Neuronal stem cell (in vitro differentiated cells): ENCODE measurements at regions not wholly inside any gene's neighbourhood (a gene's known extent, or its start where the extent isn't known, plus 50 kb on each side); places are given as distances from the start of the nearest gene placed in this dataset.

ENCODE experiments used
- DNase-seq: peaks from one replicate; pipeline ENCODE4 v3.0.0-alpha.2; 2013; ENCODE audit warnings: low spot score
- H2AFZ ChIP-seq: one replicate; pipeline ENCODE4 v1.6.1; 2013; ENCODE audit warnings: mild to moderate bottlenecking, low read length, inconsistent platforms
- H2AK5ac ChIP-seq: 2 replicates; pipeline ENCODE4 v1.6.1; 2013; ENCODE audit warnings: low read depth, mild to moderate bottlenecking, inconsistent platforms, low read length, moderate library complexity, mixed read lengths
- H2BK120ac ChIP-seq: 2 replicates; pipeline ENCODE4 v1.6.1; 2013; ENCODE audit warnings: low read depth, mild to moderate bottlenecking, inconsistent platforms, low read length, moderate library complexity, mixed read lengths
- H2BK12ac ChIP-seq: one replicate; pipeline ENCODE4 v1.6.1; 2013; ENCODE audit warnings: low read length, inconsistent platforms
- H2BK15ac ChIP-seq: 2 replicates; pipeline ENCODE4 v1.6.1; 2013; ENCODE audit warnings: mild to moderate bottlenecking, low read length, inconsistent platforms, mixed read lengths
- H2BK5ac ChIP-seq: one replicate; pipeline ENCODE4 v1.6.1; 2013; ENCODE audit warnings: inconsistent platforms, mild to moderate bottlenecking, low read length, moderate library complexity
- H3K14ac ChIP-seq: one replicate; pipeline ENCODE4 v1.6.1; 2013; ENCODE audit warnings: low read length, inconsistent platforms
- H3K18ac ChIP-seq: 2 replicates; pipeline ENCODE4 v1.6.1; 2013; ENCODE audit warnings: low read length, inconsistent platforms
- H3K23ac ChIP-seq: 2 replicates; pipeline ENCODE4 v1.6.1; 2013; ENCODE audit warnings: low read depth, mild to moderate bottlenecking, mixed read lengths, low read length, inconsistent platforms; ENCODE audit not compliant: poor library complexity
- H3K27ac ChIP-seq: replicated peaks from 3 replicates; pipeline ENCODE4 v1.5.1; 2013; ENCODE audit warnings: low read length, inconsistent platforms
- H3K27me3 ChIP-seq, 3 experiments: 2 replicates each; pipeline ENCODE4 v1.6.1; 2013; ENCODE audit warnings: low read length in 3 of 3, mild to moderate bottlenecking in 2 of 3, inconsistent platforms in 1 of 3, low read depth in 1 of 3, mixed read lengths in 1 of 3, moderate library complexity in 1 of 3; ENCODE audit not compliant: control insufficient read depth in 3 of 3, insufficient read depth in 3 of 3
- H3K36me3 ChIP-seq, 2 donors: replicated peaks in 1 of 2; 2 replicates each; pipeline ENCODE4 v1.6.1; 2013; ENCODE audit warnings: low read length in 2 of 2; ENCODE audit not compliant: control insufficient read depth in 2 of 2, insufficient read depth in 2 of 2
- H3K4ac ChIP-seq: 2 replicates; pipeline ENCODE4 v1.6.1; 2013; ENCODE audit warnings: inconsistent platforms, mild to moderate bottlenecking, low read length, moderate library complexity
- H3K4me1 ChIP-seq, 2 donors: 1 replicate in 1 of 2; 2 replicates in 1 of 2; pipeline ENCODE4 v1.6.1; 2013; ENCODE audit warnings: low read length in 2 of 2, low read depth in 1 of 2; ENCODE audit not compliant: control insufficient read depth in 2 of 2, insufficient read depth in 1 of 2
- H3K4me2 ChIP-seq: one replicate; pipeline ENCODE4 v1.6.1; 2013; ENCODE audit warnings: mild to moderate bottlenecking, low read length, inconsistent platforms; ENCODE audit not compliant: insufficient read depth, poor library complexity, severe bottlenecking
- H3K4me3 ChIP-seq, 2 donors: 2 replicates each; pipeline ENCODE4 v1.5.1; 2013; ENCODE audit warnings: low read length in 2 of 2, mild to moderate bottlenecking in 2 of 2, inconsistent platforms in 1 of 2, moderate library complexity in 1 of 2
- H3K79me1 ChIP-seq: one replicate; pipeline ENCODE4 v1.6.1; 2013; ENCODE audit warnings: low read depth, mild to moderate bottlenecking, inconsistent platforms, low read length, moderate library complexity
- H3K9ac ChIP-seq: one replicate; pipeline ENCODE4 v1.6.1; 2013; ENCODE audit warnings: mild to moderate bottlenecking, low read depth, low read length, inconsistent platforms; ENCODE audit not compliant: poor library complexity
- H3K9me3 ChIP-seq, 2 donors: replicated peaks in 1 of 2; 2 replicates each; pipeline versions ENCODE3 to v1.6.1; 2013; ENCODE audit warnings: low read length in 2 of 2, mild to moderate bottlenecking in 2 of 2, inconsistent platforms in 1 of 2, low read depth in 1 of 2, mixed read lengths in 1 of 2, moderate library complexity in 1 of 2; ENCODE audit not compliant: control insufficient read depth in 2 of 2, insufficient read depth in 1 of 2
- H4K8ac ChIP-seq: one replicate; pipeline ENCODE4 v1.6.1; 2013; ENCODE audit warnings: low read depth, mild to moderate bottlenecking, inconsistent platforms, low read length, moderate library complexity
- H4K91ac ChIP-seq: one replicate; pipeline ENCODE4 v1.6.1; 2013; ENCODE audit warnings: low read length, low read depth, mild to moderate bottlenecking, inconsistent platforms; ENCODE audit not compliant: poor library complexity
- WGBS, 2 donors: extraction: QIAGEN DNeasy Blood & Tissue Kit; methylation state at CpG; one replicate each; pipeline ENCODE4 v1.1.7; 2013; ENCODE audit warnings: missing lambda C conversion rate in 2 of 2, mixed read lengths in 1 of 2; ENCODE audit not compliant: insufficient read length in 2 of 2, insufficient replicate concordance in 1 of 2; ENCODE audit errors: extremely low coverage in 2 of 2; 5-methylcytosine and 5-hydroxymethylcytosine counted together

- H3K4ac ChIP-seq: no peak overlapping the region
- no peak overlapping the region for H3K14ac ChIP-seq
- no CpG with 5 or more reads among the region's 2 CpGs for WGBS, 2 donors
- no peak overlapping the region for H2BK12ac ChIP-seq
- H2BK15ac ChIP-seq: no peak overlapping the region
- H3K36me3 ChIP-seq: no peaks in the 10 kb centered on the region
- no peak overlapping the region for H3K4me2 ChIP-seq
- no peak overlapping the region for H2BK120ac ChIP-seq
- no peak overlapping the region for H2AK5ac ChIP-seq
- H3K27me3 ChIP-seq: no peaks in the 10 kb centered on the region
- H4K91ac ChIP-seq: no peak overlapping the region
- H3K79me1 ChIP-seq: no peaks in the 10 kb centered on the region
- H3K27ac ChIP-seq: no peak overlapping the region
- no peak overlapping the region for H3K23ac ChIP-seq
- no peaks in the 10 kb centered on the region for H3K4me1 ChIP-seq
- H3K9me3 ChIP-seq: no peaks in the 10 kb centered on the region
- DNase-seq: no peak
- H3K4me3 ChIP-seq: no peak overlapping the region
- no peak overlapping the region for H3K9ac ChIP-seq
- H2AFZ ChIP-seq: no peak overlapping the region
- H3K18ac ChIP-seq: no peak overlapping the region
- no peak overlapping the region for H4K8ac ChIP-seq
- H2BK5ac ChIP-seq: no peak overlapping the region
These were observed 908.2 kb upstream of the CDH10 start for GRCh38 chr5:25552871-25553481.

GRCh38 chr5:25550793-25551192 lies 906.0 kb upstream of the CDH10 start:
- Histone ChIP-seq H2BK5ac (no peak overlapping the region), H3K23ac (no peak overlapping the region), H3K36me3 (no peaks in the 10 kb centered on the region)

GRCh38 chr5:25544652-25545249 lies 900.0 kb upstream of the CDH10 start:
- H3K9me3 ChIP-seq: peaks cover 0 to 2% of the 10 kb centered on the region in 2 donors
- peak; percentile 26 for DNase-seq
- no peak overlapping the region for H4K8ac ChIP-seq
- no peak overlapping the region for H3K14ac ChIP-seq
- peak overlapping the region; percentile 19 for H2AFZ ChIP-seq
- peak overlapping the region; percentile 71 for H3K18ac ChIP-seq
- WGBS, 2 donors: no CpG with 5 or more reads among the region's 6 CpGs
- no peak overlapping the region for H2BK5ac ChIP-seq
- no peaks in the 10 kb centered on the region for H3K27me3 ChIP-seq
- H3K4me1 ChIP-seq: no peaks in the 10 kb centered on the region
- H2BK12ac ChIP-seq: no peak overlapping the region
- no peak overlapping the region for H2BK120ac ChIP-seq
- no peak overlapping the region for H3K23ac ChIP-seq
- H3K79me1 ChIP-seq: no peaks in the 10 kb centered on the region
- H4K91ac ChIP-seq: no peak overlapping the region
- H3K27ac ChIP-seq: no peak overlapping the region
- H3K36me3 ChIP-seq: no peaks in the 10 kb centered on the region
- H3K4ac ChIP-seq: no peak overlapping the region
- H2AK5ac ChIP-seq: no peak overlapping the region
- no peak overlapping the region for H3K4me3 ChIP-seq
- no peak overlapping the region for H2BK15ac ChIP-seq
- no peak overlapping the region for H3K4me2 ChIP-seq
- no peak overlapping the region for H3K9ac ChIP-seq

More at GRCh38 chr5:25550793-25551192, 906.0 kb upstream of the CDH10 start:
- no peak overlapping the region for H3K4ac ChIP-seq
- no peak for DNase-seq
- no peak overlapping the region for H3K27ac ChIP-seq
- H3K9me3 ChIP-seq: no peaks in the 10 kb centered on the region
- no peak overlapping the region for H4K91ac ChIP-seq
- H3K27me3 ChIP-seq: no peaks in the 10 kb centered on the region
- H2AFZ ChIP-seq: no peak overlapping the region
- no peak overlapping the region for H2BK12ac ChIP-seq
- H3K14ac ChIP-seq: no peak overlapping the region
- no peak overlapping the region for H2BK120ac ChIP-seq
- no peak overlapping the region for H2BK15ac ChIP-seq
- no peak overlapping the region for H2AK5ac ChIP-seq
- H3K9ac ChIP-seq: no peak overlapping the region
- H3K79me1 ChIP-seq: no peaks in the 10 kb centered on the region
- H4K8ac ChIP-seq: no peak overlapping the region
- H3K4me2 ChIP-seq: no peak overlapping the region
- no peak overlapping the region for H3K18ac ChIP-seq
- no peaks in the 10 kb centered on the region for H3K4me1 ChIP-seq
- H3K4me3 ChIP-seq: no peak overlapping the region

DNA sequence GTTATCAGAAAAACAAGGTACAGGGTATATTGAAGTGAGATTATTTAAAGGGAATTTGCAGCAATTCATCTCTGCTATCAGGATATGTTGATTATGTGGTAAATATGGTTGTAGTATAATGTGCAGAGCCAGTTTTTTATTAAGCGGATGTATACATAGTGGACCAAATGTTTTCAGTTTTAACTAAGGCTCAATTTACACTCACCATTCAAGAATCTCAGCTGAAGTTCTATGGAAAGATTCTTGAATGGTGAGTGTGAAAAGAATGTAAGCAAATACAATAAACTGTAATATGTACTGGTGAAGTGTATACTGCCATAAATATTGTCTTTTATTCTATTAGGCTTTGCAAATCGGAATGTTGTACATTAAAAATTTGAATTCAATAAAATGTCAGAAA lies 895.9 kb upstream of the CDH10 start:
- Histone ChIP-seq H3K36me3 (no peaks in the 10 kb centered on the region), H3K14ac (no peak overlapping the region), H3K27ac (no peak overlapping the region), H4K91ac (no peak overlapping the region), H3K18ac (no peak overlapping the region), H3K4ac (no peak overlapping the region), H2BK15ac (no peak overlapping the region), H2AFZ (no peak overlapping the region), H4K8ac (no peak overlapping the region), H3K27me3 (no peaks in the 10 kb centered on the region), H3K4me3 (no peak overlapping the region), H2BK12ac (no peak overlapping the region), H2BK5ac (no peak overlapping the region), H3K9ac (no peak overlapping the region), H3K4me1 (no peaks in the 10 kb centered on the region), H3K79me1 (no peaks in the 10 kb centered on the region), H3K4me2 (no peak overlapping the region), H3K9me3 (peaks cover 0 to 2% of the 10 kb centered on the region in 2 donors), H3K23ac (no peak overlapping the region), H2BK120ac (no peak overlapping the region), H2AK5ac (no peak overlapping the region)
- no CpG with 5 or more reads among the region's 2 CpGs for WGBS, 2 donors
- DNase-seq: no peak
